Sigmoid colon (tissue), 6 donors: ENCODE measurements at regions not wholly inside any gene's neighbourhood (a gene's known extent, or its start where the extent isn't known, plus 50 kb on each side); places are given as distances from the start of the nearest gene placed in this dataset.

Experiments used
- DNase-seq: peaks from one replicate; pipeline ENCODE4 v3.0.0-alpha.2; 2019
- H3K27ac ChIP-seq, 4 donors: fragments of 200-600 bp; sonication (generic); one replicate each; pipeline ENCODE4 v1.5.1; 2016 to 2019; ENCODE audit warnings: mild to moderate bottlenecking in 1 of 4
- H3K27me3 ChIP-seq, 3 donors: fragments of 200-600 bp; sonication (generic); one replicate each; pipeline ENCODE4 v1.5.1; 2019; ENCODE audit warnings: mild to moderate bottlenecking in 1 of 3
- H3K36me3 ChIP-seq, 4 donors: fragments of 200-600 bp; sonication (generic); one replicate each; pipeline ENCODE4 v1.5.1; 2016 to 2019
- H3K4me1 ChIP-seq, 4 donors: fragments of 200-600 bp; sonication (generic); one replicate each; pipeline ENCODE4 v1.5.1; 2017 to 2019
- H3K4me3 ChIP-seq, 4 donors: fragments of 200-600 bp; sonication (generic); one replicate each; pipeline ENCODE4 v1.5.1; 2017 to 2019; ENCODE audit warnings: mild to moderate bottlenecking in 2 of 4, moderate library complexity in 1 of 4
- H3K9me3 ChIP-seq, 4 donors: fragments of 200-600 bp in 3 of 4; sonication (generic) in 3 of 4; one replicate each; pipeline versions ENCODE4 v1.5.1 to v1.6.1; 2013 to 2019
- EP300 ChIP-seq, 4 donors: sonication (generic); formaldehyde crosslinking; IDR thresholded peaks; one replicate each; pipeline ENCODE4 v1.6.1; 2017; ENCODE audit warnings: antibody characterized with exemption in 4 of 4
- POLR2A ChIP-seq, 2 donors: fragments of 450-650 bp; IDR thresholded peaks; one replicate each; pipeline ENCODE4 v1.6.1; 2016; ENCODE audit warnings: antibody characterized with exemption in 2 of 2, mild to moderate bottlenecking in 2 of 2, moderate library complexity in 2 of 2
- POLR2AphosphoS5 ChIP-seq, 4 donors: sonication (generic); formaldehyde crosslinking; IDR thresholded peaks; one replicate each; pipeline ENCODE4 v1.6.1; 2017; ENCODE audit warnings: antibody characterized with exemption in 4 of 4
- WGBS, 2 donors: extraction: QIAGEN DNeasy Blood & Tissue Kit; methylation state at CpG; one replicate each; pipeline ENCODE4 v1.1.7; 2013; 5-methylcytosine and 5-hydroxymethylcytosine counted together
- intact Hi-C: fragments of 100-400 bp; cut with DNase I; formaldehyde crosslinking; loops from one replicate; pipeline ENCODE4 v1.15.1; 2023
- TF ChIP-seq, protein P1 (sequence below), 4 experiments: fragments of 450-650 bp in 3 of 4; fragments of 200-600 bp in 1 of 4; IDR thresholded peaks; one replicate each; pipeline ENCODE4 v1.5.1; 2016 to 2019; ENCODE audit warnings: antibody characterized with exemption in 4 of 4, mild to moderate bottlenecking in 3 of 4, moderate library complexity in 2 of 4
- donor health status: healthy with polysubstance abuse.
- donor health status: healthy.

DNA sequence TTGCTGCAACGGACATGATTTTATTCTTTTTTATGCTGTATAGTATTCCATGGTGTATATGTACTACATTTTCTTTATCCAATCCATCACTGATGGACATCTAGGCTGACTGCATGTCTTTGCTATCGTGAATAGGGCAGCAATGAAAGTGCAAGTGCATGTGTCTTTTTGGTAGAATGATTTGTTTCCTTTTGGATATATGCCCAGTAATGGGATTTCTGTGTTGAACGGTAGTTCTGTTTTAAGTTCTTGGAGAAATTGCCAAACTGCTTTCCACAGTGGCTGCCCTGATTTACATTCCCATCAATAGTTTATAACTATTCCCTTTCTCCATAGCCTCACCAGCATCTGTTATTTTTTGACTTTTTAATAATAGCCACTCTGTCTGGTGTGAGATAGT, 99.7 kb upstream of the CRIM1 start:
- Histone ChIP-seq H3K4me3 (no peak overlapping the region), H3K36me3 (no peaks in the 10 kb centered on the region), H3K9me3 (no peaks in the 10 kb centered on the region), H3K27me3 (no peaks in the 10 kb centered on the region), H3K27ac (no peak overlapping the region), H3K4me1 (no peaks in the 10 kb centered on the region)
- no peak for DNase-seq
- intact Hi-C loops: no loop called here
- 40 to 64% methylated on average over 3 of the region's 3 CpGs for WGBS, 2 donors
- TF ChIP-seq POLR2AphosphoS5 (IDR thresholded peaks at IDR 0.05) (no peak), POLR2A (IDR thresholded peaks at IDR 0.05) (no peak), EP300 (IDR thresholded peaks at IDR 0.05) (no peak)
- TF ChIP-seq, protein P1, sequence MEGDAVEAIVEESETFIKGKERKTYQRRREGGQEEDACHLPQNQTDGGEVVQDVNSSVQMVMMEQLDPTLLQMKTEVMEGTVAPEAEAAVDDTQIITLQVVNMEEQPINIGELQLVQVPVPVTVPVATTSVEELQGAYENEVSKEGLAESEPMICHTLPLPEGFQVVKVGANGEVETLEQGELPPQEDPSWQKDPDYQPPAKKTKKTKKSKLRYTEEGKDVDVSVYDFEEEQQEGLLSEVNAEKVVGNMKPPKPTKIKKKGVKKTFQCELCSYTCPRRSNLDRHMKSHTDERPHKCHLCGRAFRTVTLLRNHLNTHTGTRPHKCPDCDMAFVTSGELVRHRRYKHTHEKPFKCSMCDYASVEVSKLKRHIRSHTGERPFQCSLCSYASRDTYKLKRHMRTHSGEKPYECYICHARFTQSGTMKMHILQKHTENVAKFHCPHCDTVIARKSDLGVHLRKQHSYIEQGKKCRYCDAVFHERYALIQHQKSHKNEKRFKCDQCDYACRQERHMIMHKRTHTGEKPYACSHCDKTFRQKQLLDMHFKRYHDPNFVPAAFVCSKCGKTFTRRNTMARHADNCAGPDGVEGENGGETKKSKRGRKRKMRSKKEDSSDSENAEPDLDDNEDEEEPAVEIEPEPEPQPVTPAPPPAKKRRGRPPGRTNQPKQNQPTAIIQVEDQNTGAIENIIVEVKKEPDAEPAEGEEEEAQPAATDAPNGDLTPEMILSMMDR (IDR thresholded peaks at IDR 0.05): no peak

DNA sequence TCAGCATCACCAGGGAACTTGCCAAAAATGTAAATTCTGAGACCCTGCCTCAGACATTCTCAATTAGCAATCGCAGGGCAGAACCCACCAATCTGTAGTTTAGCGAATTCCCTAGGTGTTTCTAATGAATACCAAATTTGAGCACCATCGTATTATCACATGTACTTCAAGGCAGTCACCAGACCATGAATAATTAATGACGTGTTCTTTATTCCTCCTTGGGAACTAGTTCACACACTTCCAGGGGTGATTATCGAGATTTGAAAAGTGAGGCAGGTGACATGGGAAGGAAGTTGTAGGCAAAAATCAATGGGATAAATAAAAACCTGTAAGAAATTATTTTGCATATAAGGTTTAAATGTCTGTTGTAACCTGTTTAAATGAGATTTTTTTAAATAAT, 102.5 kb upstream of the CRIM1 start:
- Histone ChIP-seq H3K27me3 (no peaks in the 10 kb centered on the region), H3K4me1 (no peaks in the 10 kb centered on the region), H3K4me3 (no peak overlapping the region), H3K9me3 (no peaks in the 10 kb centered on the region), H3K27ac (no peak overlapping the region), H3K36me3 (no peaks in the 10 kb centered on the region)
- DNase-seq: no peak
- TF ChIP-seq, protein P1 (IDR thresholded peaks at IDR 0.05): no peak
- no peak for TF ChIP-seq POLR2A (IDR thresholded peaks at IDR 0.05)
- no peak for TF ChIP-seq POLR2AphosphoS5 (IDR thresholded peaks at IDR 0.05)
- TF ChIP-seq EP300 (IDR thresholded peaks at IDR 0.05): no peak
- WGBS, 2 donors: 87 to 89% methylated on average over 5 of the region's 5 CpGs
- intact Hi-C loops: no loop called here

DNA sequence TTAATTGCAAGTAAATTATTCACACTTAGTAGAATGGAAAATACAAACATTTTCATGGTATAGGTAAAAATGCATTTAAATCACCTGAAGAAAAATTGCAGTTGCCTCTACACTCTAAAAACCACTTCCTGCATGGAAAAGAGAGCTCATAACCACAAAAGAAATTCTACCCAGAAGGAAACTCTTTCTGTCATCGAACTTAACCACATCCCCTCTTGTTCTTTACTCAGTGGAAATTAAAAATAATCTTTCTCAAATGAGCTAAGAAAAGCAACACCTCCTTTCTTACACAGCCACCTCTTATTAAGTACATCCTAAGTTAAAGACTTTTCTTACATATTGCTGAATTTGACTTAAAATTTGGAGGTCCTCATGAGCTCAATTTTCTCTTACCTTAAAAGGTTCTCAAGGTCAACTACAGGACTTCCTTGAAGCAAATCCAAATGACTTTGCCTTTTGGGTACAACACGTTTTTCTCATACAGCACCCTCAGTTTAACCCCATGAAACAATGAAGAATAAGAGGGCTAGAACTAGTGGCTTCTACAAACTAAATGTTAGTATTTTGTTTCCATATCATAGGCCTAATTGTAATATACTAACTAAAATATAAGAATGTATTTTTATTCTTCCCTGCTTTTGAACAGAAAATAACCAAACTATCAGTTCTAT, 109.1 kb upstream of the CRIM1 start:
- WGBS, 2 donors: 30 to 43% methylated on average over 2 of the region's 2 CpGs
- intact Hi-C loops: no loop called here
- TF ChIP-seq POLR2AphosphoS5 (IDR thresholded peaks at IDR 0.05) (no peak), EP300 (IDR thresholded peaks at IDR 0.05) (no peak), POLR2A (IDR thresholded peaks at IDR 0.05) (no peak)
- TF ChIP-seq, protein P1 (IDR thresholded peaks at IDR 0.05): no peak

DNA sequence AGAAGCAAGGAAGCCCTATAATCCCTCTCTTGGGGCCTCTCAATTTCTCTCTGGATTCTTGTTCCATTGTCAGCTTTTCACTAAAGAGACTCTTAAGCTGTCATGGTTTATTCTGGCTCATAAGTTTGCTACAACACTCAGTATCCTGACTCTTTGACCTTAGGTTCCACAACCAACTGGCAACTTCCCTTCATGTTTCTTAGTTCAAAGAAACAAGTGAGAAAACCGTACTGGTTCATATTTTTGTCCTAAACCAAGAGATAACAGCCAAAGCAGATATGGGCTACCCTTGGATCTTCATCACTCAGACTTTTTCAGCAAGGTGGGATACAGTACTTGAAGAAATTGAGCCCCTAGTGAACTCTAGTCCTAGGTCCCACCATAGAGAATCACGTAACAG, 109.9 kb upstream of the CRIM1 start:
- Histone ChIP-seq H3K27ac (no peak overlapping the region), H3K4me1 (peaks cover 0 to 1% (median 0%) of the 10 kb centered on the region in 4 donors), H3K9me3 (no peaks in the 10 kb centered on the region), H3K4me3 (no peak overlapping the region), H3K27me3 (no peaks in the 10 kb centered on the region), H3K36me3 (no peaks in the 10 kb centered on the region)
- TF ChIP-seq POLR2AphosphoS5 (IDR thresholded peaks at IDR 0.05) (no peak), EP300 (IDR thresholded peaks at IDR 0.05) (no peak), POLR2A (IDR thresholded peaks at IDR 0.05) (no peak)
- TF ChIP-seq, protein P1 (IDR thresholded peaks at IDR 0.05): no peak
- WGBS, 2 donors: 53 to 65% methylated on average over 2 of the region's 2 CpGs
- intact Hi-C loops: no loop called here
- no peak for DNase-seq

More for the DNA sequence above, 109.1 kb upstream of the CRIM1 start:
- Histone ChIP-seq H3K4me1 (no peaks in the 10 kb centered on the region), H3K27me3 (no peaks in the 10 kb centered on the region), H3K36me3 (no peaks in the 10 kb centered on the region), H3K4me3 (no peak overlapping the region), H3K27ac (no peak overlapping the region), H3K9me3 (no peaks in the 10 kb centered on the region)
- no peak for DNase-seq

DNA sequence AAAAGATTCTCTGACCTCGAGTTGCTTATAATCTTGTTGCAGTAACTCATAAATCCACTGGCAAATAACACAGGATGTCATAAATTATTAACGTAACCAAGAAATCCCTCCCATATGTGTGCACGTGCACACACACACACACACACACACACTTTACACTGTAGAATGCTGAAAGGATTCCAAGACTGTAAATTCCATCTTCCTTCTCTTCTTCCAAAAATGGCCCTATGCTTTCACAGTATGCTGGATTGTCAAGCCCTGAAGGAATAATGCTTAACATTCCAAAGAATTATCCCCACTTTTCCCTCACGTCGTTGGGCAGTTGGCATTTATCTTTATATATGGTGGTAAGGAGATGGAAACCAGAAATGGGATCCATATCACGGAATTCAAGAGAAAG, 117.5 kb upstream of the CRIM1 start:
- Histone ChIP-seq H3K4me1 (peaks cover 0 to 17% (median 0%) of the 10 kb centered on the region in 4 donors), H3K27me3 (no peaks in the 10 kb centered on the region), H3K36me3 (no peaks in the 10 kb centered on the region), H3K9me3 (no peaks in the 10 kb centered on the region), H3K4me3 (no peak overlapping the region), H3K27ac (no peak overlapping the region)
- 58 to 59% methylated on average over 6 of the region's 6 CpGs for whole genome bisulfite sequencing, 2 donors
- TF ChIP-seq POLR2AphosphoS5 (IDR thresholded peaks at IDR 0.05) (no peak), POLR2A (IDR thresholded peaks at IDR 0.05) (no peak), EP300 (IDR thresholded peaks at IDR 0.05) (no peak)
- TF ChIP-seq, protein P1 (IDR thresholded peaks at IDR 0.05): no peak
- intact Hi-C loops: no loop called here
- DNase-seq: no peak
